ENCODE measurements at regions not wholly inside any gene's neighbourhood (a gene's known extent, or its start where the extent isn't known, plus 50 kb on each side); places are given as distances from the start of the nearest gene placed in this dataset.

DNA sequence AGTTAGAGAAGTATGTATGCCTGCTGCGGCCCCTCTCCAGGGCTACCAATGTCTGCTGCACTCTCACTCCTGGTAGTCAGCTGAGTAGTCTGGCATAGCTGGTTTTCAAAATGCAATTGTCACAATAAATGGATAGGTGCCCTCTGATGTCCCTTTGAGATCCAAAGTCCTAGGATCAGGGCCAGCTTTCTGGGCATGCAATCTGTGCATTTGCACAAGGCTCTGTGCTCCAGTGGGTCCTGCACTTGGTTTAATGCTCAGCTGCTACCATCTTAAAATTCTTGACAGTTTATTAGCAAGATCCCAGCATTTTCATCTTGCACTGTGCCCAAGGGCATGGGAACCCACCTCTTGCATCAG, 233.8 kb downstream of the LTN1 start:
- FAIRE-seq = no peak
- WGBS, 3 donors = 58 to 100% (median 100%) methylated on average over 1 of the region's 1 CpG
- no peak overlapping the region for H3K4me3 ChIP-seq (ENCODE audit: low read depth in 1 of 3, low read length in 3 of 3)
- no peaks in the 10 kb centered on the region for H3K36me3 ChIP-seq (ENCODE audit: control insufficient read depth in 3 of 3, insufficient read depth in 2 of 3, low read depth in 1 of 3, low read length in 3 of 3)
- H3K27ac ChIP-seq (ENCODE audit: low read depth in 1 of 3, low read length in 2 of 3) = no peak overlapping the region
- no peaks in the 10 kb centered on the region for H3K9me3 ChIP-seq (ENCODE audit: control insufficient read depth in 2 of 2, insufficient read depth in 1 of 2, low read depth in 1 of 2, low read length in 1 of 2)
- H3K27me3 ChIP-seq (ENCODE audit: control insufficient read depth in 3 of 3, insufficient read depth in 3 of 3, low read length in 3 of 3) = no peaks in the 10 kb centered on the region
- no peaks in the 10 kb centered on the region for H3K4me1 ChIP-seq (ENCODE audit: control insufficient read depth in 3 of 3, insufficient read depth in 2 of 3, low read depth in 1 of 3, low read length in 2 of 3)
- no peak for DNase-seq

DNA sequence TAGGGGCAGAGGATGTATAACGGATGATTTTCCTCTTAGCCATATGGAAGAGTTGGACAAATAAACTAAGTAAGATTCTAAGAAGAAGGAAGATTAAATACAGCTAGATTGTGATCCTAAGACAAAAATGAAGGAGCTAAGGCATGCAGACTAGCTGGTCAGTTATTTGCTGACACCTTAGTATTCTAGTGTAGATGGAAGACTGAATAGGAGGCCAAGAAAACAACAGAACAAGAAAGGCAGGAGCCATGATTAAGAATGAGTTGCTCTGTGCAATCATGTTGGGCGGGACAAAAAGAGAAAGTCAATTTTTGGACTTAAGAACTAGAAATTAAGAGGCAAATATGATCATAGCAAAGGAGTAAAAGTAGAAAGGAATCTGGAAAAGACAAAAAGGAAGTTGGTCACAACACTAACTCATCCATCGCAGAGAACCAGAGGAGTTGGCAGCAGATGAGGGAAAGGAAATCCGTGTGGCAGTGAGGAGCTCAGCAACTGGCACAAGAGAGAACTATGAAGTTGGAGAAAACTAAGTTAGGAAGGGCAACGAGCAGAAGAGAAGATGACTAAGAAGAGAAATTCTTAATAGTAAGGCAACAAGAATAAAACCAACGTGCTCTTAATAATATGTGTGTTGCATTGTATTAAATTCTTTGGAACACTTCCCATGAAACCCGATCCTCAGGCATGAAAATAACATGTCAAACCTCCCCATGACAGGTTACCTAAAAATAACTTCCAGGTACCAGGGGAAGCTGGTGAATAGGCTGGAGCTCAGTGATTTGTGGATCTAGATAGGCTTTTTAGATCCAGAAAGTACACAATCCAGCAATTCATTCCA, 234.4 kb downstream of the LTN1 start:
- DNase-seq (no peak), FAIRE-seq (no peak)
- H3K36me3 ChIP-seq (ENCODE audit: control insufficient read depth in 3 of 3, insufficient read depth in 2 of 3, low read depth in 1 of 3, low read length in 3 of 3) = no peaks in the 10 kb centered on the region
- H3K27ac ChIP-seq (ENCODE audit: low read depth in 1 of 3, low read length in 2 of 3) = no peak overlapping the region
- H3K4me3 ChIP-seq (ENCODE audit: low read depth in 1 of 3, low read length in 3 of 3) = no peak overlapping the region
- WGBS, 3 donors = 78 to 82% (median 80%) methylated on average over 7 of the region's 7 CpGs
- H3K9me3 ChIP-seq (ENCODE audit: control insufficient read depth in 2 of 2, insufficient read depth in 1 of 2, low read depth in 1 of 2, low read length in 1 of 2) = no peaks in the 10 kb centered on the region
- H3K27me3 ChIP-seq (ENCODE audit: control insufficient read depth in 3 of 3, insufficient read depth in 3 of 3, low read length in 3 of 3) = no peaks in the 10 kb centered on the region
- H3K4me1 ChIP-seq (ENCODE audit: control insufficient read depth in 3 of 3, insufficient read depth in 2 of 3, low read depth in 1 of 3, low read length in 2 of 3) = no peaks in the 10 kb centered on the region

DNA sequence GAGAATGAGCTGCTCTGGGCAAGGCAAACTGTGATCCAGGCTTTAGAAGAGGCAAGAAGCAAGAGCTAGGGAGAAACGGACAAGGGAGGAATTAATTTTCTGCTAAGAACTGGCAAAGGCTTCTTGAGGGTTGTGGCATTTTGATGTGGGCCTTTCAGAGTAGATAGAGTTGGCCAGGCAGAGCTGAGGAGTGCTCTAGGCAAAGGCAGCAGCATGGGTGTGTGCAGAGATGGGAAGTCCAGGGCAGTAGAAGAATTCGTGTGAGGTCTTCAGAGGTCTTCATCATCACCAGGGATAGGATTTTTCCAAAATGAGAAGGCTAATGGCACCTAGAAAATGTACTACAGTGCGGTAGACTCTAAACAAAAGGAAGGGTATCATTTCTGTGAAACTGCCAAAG, 237.8 kb downstream of the LTN1 start:
- FAIRE-seq = no peak
- Histone ChIP-seq H3K27me3 (ENCODE audit: control insufficient read depth in 3 of 3, insufficient read depth in 3 of 3, low read length in 3 of 3) (no peaks in the 10 kb centered on the region), H3K27ac (ENCODE audit: low read depth in 1 of 3, low read length in 2 of 3) (peak overlapping the region in 2 of 3 donors; percentile 59 to 78), H3K4me3 (ENCODE audit: low read depth in 1 of 3, low read length in 3 of 3) (no peak overlapping the region), H3K4me1 (ENCODE audit: control insufficient read depth in 3 of 3, insufficient read depth in 2 of 3, low read depth in 1 of 3, low read length in 2 of 3) (no peaks in the 10 kb centered on the region), H3K9me3 (ENCODE audit: control insufficient read depth in 2 of 2, insufficient read depth in 1 of 2, low read depth in 1 of 2, low read length in 1 of 2) (no peaks in the 10 kb centered on the region), H3K36me3 (ENCODE audit: control insufficient read depth in 3 of 3, insufficient read depth in 2 of 3, low read depth in 1 of 3, low read length in 3 of 3) (no peaks in the 10 kb centered on the region)
- DNase-seq = no peak
- 75 to 80% (median 76%) methylated on average over 3 of the region's 3 CpGs for WGBS, 3 donors

DNA sequence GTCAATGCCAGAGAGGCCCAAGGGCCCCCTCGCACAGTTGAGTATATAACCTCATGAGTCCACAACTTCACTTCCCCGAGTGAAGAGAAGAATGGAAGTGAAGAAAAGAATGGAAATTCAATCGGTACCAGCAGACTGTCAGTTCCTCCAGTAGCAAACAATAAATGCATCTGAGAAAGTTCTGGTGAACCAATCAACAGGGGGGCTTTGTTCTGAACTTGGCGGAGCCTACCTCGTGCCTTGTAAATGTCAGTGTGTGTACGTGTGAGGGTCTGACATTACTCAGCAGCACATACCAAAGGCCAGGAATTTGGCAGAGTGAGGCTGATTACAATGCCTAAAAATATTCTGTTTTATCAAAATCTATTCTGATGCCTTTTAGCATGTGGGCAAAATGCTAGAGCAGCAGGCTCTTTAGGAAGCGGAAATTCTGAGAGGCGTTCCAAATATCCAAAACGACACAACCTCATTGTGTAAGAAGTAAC, 238.5 kb downstream of the LTN1 start:
- Histone ChIP-seq H3K27ac (ENCODE audit: low read depth in 1 of 3, low read length in 2 of 3) (peak overlapping the region in 2 of 3 donors; percentile 29 to 40), H3K36me3 (ENCODE audit: control insufficient read depth in 3 of 3, insufficient read depth in 2 of 3, low read depth in 1 of 3, low read length in 3 of 3) (no peaks in the 10 kb centered on the region), H3K9me3 (ENCODE audit: control insufficient read depth in 2 of 2, insufficient read depth in 1 of 2, low read depth in 1 of 2, low read length in 1 of 2) (no peaks in the 10 kb centered on the region), H3K4me1 (ENCODE audit: control insufficient read depth in 3 of 3, insufficient read depth in 2 of 3, low read depth in 1 of 3, low read length in 2 of 3) (no peaks in the 10 kb centered on the region), H3K27me3 (ENCODE audit: control insufficient read depth in 3 of 3, insufficient read depth in 3 of 3, low read length in 3 of 3) (no peaks in the 10 kb centered on the region), H3K4me3 (ENCODE audit: low read depth in 1 of 3, low read length in 3 of 3) (no peak overlapping the region)
- FAIRE-seq (no peak), DNase-seq (no peak)
- 67 to 88% (median 87%) methylated on average over 9 of the region's 9 CpGs for whole genome bisulfite sequencing, 3 donors

DNA sequence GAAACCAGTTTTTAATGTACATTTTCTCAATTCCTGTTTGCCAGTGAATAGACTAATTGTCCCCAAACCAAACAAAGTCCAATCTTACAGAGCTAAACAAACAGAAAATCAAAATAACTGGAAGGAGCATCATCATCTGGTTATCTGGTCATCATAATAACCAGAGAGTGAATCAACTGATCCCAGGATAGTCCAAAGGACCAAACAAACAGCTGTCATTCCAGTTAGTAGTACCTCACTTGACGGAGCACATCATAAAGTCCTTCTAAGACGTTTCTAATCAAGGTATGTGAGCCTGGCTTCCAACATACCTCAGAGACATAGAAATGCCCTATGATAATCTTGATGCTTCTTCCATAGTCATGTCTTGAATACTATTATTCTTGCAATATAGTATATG, 240.5 kb downstream of the LTN1 start:
- Histone ChIP-seq H3K9me3 (ENCODE audit: control insufficient read depth in 2 of 2, insufficient read depth in 1 of 2, low read depth in 1 of 2, low read length in 1 of 2) (no peaks in the 10 kb centered on the region), H3K4me3 (ENCODE audit: low read depth in 1 of 3, low read length in 3 of 3) (no peak overlapping the region), H3K4me1 (ENCODE audit: control insufficient read depth in 3 of 3, insufficient read depth in 2 of 3, low read depth in 1 of 3, low read length in 2 of 3) (no peaks in the 10 kb centered on the region), H3K36me3 (ENCODE audit: control insufficient read depth in 3 of 3, insufficient read depth in 2 of 3, low read depth in 1 of 3, low read length in 3 of 3) (no peaks in the 10 kb centered on the region), H3K27ac (ENCODE audit: low read depth in 1 of 3, low read length in 2 of 3) (no peak overlapping the region), H3K27me3 (ENCODE audit: control insufficient read depth in 3 of 3, insufficient read depth in 3 of 3, low read length in 3 of 3) (no peaks in the 10 kb centered on the region)
- 59 to 77% (median 66%) methylated on average over 2 of the region's 2 CpGs for WGBS, 3 donors
- FAIRE-seq (no peak), DNase-seq (no peak)

DNA sequence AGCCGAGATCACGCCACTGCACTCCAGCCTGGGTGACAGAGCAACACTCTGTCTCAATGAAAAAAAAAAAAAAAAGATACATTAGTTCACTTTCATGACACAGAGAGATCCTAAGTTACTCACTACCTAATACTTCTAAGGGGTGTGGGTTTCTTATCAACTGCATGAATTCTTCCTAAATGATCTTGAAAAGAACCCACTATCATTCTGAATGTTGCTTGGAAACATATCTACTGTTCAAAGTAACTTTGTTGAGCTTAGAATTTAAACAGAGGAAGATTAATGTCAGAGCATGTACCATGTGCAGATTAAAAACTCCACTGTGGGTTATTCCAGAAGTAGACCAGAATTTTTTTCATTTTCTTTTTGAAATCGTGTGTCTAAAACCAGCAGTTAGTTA, 241.5 kb downstream of the LTN1 start:
- Histone ChIP-seq H3K4me1 (ENCODE audit: control insufficient read depth in 3 of 3, insufficient read depth in 2 of 3, low read depth in 1 of 3, low read length in 2 of 3) (no peaks in the 10 kb centered on the region), H3K27ac (ENCODE audit: low read depth in 1 of 3, low read length in 2 of 3) (no peak overlapping the region), H3K9me3 (ENCODE audit: control insufficient read depth in 2 of 2, insufficient read depth in 1 of 2, low read depth in 1 of 2, low read length in 1 of 2) (no peaks in the 10 kb centered on the region), H3K4me3 (ENCODE audit: low read depth in 1 of 3, low read length in 3 of 3) (no peak overlapping the region), H3K36me3 (ENCODE audit: control insufficient read depth in 3 of 3, insufficient read depth in 2 of 3, low read depth in 1 of 3, low read length in 3 of 3) (no peaks in the 10 kb centered on the region), H3K27me3 (ENCODE audit: control insufficient read depth in 3 of 3, insufficient read depth in 3 of 3, low read length in 3 of 3) (no peaks in the 10 kb centered on the region)
- WGBS, 3 donors = 72 to 89% (median 83%) methylated on average over 1 to 3 of the region's 3 CpGs
- no peak for FAIRE-seq
- DNase-seq = no peak

DNA sequence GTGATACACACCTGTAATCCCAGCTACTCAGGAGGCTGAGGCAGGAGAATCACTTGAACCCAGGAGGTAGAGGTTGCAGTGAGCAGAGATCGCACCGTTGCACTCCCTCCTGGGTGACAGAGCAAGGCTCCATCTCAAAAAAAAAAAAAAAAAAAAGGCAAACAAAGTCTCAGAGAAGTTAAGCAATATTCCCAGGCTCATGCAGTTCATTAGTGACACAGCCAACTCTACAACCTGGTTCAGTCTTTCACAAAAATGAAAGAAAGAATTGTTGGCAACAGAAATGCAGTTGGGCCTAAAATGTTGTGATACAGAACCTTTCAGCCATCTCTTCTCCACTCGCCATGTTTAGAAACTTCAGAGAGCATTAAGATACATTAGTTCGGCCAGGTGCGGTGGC, 242.1 kb downstream of the LTN1 start:
- no peaks in the 10 kb centered on the region for H3K4me1 ChIP-seq (ENCODE audit: control insufficient read depth in 3 of 3, insufficient read depth in 2 of 3, low read depth in 1 of 3, low read length in 2 of 3)
- H3K36me3 ChIP-seq (ENCODE audit: control insufficient read depth in 3 of 3, insufficient read depth in 2 of 3, low read depth in 1 of 3, low read length in 3 of 3) = no peaks in the 10 kb centered on the region
- DNase-seq (no peak), FAIRE-seq (no peak)
- H3K27me3 ChIP-seq (ENCODE audit: control insufficient read depth in 3 of 3, insufficient read depth in 3 of 3, low read length in 3 of 3) = no peaks in the 10 kb centered on the region
- WGBS, 3 donors = 98% methylated on average over 5 of the region's 5 CpGs
- H3K9me3 ChIP-seq (ENCODE audit: control insufficient read depth in 2 of 2, insufficient read depth in 1 of 2, low read depth in 1 of 2, low read length in 1 of 2) = no peaks in the 10 kb centered on the region
- no peak overlapping the region for H3K4me3 ChIP-seq (ENCODE audit: low read depth in 1 of 3, low read length in 3 of 3)
- H3K27ac ChIP-seq (ENCODE audit: low read depth in 1 of 3, low read length in 2 of 3) = no peak overlapping the region

DNA sequence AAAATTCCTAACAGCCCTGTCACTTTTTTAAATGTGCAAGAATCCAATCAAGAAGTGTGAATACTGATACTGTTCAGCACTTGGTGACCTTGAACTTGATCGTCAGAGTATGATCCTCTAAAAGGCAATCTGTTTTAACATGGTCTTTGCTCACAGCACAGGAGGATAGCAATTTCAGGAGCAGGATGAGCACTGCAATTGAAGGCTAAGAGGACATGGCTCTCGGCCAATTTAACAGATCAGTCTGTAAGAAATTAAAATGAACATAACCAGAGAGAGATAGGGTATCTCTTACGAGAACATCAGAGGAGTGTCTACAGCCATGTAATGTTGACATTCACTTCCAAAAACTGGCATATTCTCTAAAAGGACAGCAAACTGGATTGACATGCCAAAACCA, 243.1 kb downstream of the LTN1 start:
- H3K36me3 ChIP-seq (ENCODE audit: control insufficient read depth in 3 of 3, insufficient read depth in 2 of 3, low read depth in 1 of 3, low read length in 3 of 3) = no peaks in the 10 kb centered on the region
- DNase-seq = no peak
- no peaks in the 10 kb centered on the region for H3K27me3 ChIP-seq (ENCODE audit: control insufficient read depth in 3 of 3, insufficient read depth in 3 of 3, low read length in 3 of 3)
- no peak overlapping the region for H3K27ac ChIP-seq (ENCODE audit: low read depth in 1 of 3, low read length in 2 of 3)
- H3K4me3 ChIP-seq (ENCODE audit: low read depth in 1 of 3, low read length in 3 of 3) = no peak overlapping the region
- WGBS, 3 donors = 74 to 79% (median 74%) methylated on average over 3 of the region's 3 CpGs
- H3K9me3 ChIP-seq (ENCODE audit: control insufficient read depth in 2 of 2, insufficient read depth in 1 of 2, low read depth in 1 of 2, low read length in 1 of 2) = no peaks in the 10 kb centered on the region
- peaks cover 0 to 3% (median 0%) of the 10 kb centered on the region in 3 donors for H3K4me1 ChIP-seq (ENCODE audit: control insufficient read depth in 3 of 3, insufficient read depth in 2 of 3, low read depth in 1 of 3, low read length in 2 of 3)
- no peak for FAIRE-seq

DNA sequence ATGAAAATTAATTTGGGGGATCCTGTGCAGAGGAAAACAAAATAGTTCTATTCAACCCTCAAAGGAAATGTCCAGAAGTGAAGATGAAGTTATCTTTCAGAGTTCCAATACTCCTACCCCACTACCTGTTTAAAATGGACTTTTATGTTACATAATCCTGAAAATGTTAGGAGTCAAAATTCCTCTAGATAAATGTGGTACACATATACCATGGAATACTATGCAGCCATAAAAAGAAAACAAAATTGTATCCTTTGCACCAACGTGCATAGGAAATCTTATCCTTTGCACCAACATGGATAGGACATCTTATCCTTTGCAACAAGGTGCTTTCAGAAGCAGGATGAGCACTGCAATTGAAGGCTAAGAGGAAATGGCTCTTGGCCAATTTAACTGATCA, 245.2 kb downstream of the LTN1 start:
- no peaks in the 10 kb centered on the region for H3K36me3 ChIP-seq (ENCODE audit: control insufficient read depth in 3 of 3, insufficient read depth in 2 of 3, low read depth in 1 of 3, low read length in 3 of 3)
- H3K27ac ChIP-seq (ENCODE audit: low read depth in 1 of 3, low read length in 2 of 3) = no peak overlapping the region
- no peaks in the 10 kb centered on the region for H3K9me3 ChIP-seq (ENCODE audit: control insufficient read depth in 2 of 2, insufficient read depth in 1 of 2, low read depth in 1 of 2, low read length in 1 of 2)
- DNase-seq = no peak
- no peak for FAIRE-seq
- 63 to 71% (median 66%) methylated on average over 1 of the region's 1 CpG for WGBS, 3 donors
- no peaks in the 10 kb centered on the region for H3K27me3 ChIP-seq (ENCODE audit: control insufficient read depth in 3 of 3, insufficient read depth in 3 of 3, low read length in 3 of 3)
- no peak overlapping the region for H3K4me3 ChIP-seq (ENCODE audit: low read depth in 1 of 3, low read length in 3 of 3)
- peaks cover 0 to 3% (median 0%) of the 10 kb centered on the region in 3 donors for H3K4me1 ChIP-seq (ENCODE audit: control insufficient read depth in 3 of 3, insufficient read depth in 2 of 3, low read depth in 1 of 3, low read length in 2 of 3)
